ENCODE measurements at regions not wholly inside any gene's neighbourhood (a gene's known extent, or its start where the extent isn't known, plus 50 kb on each side); places are given as distances from the start of the nearest gene placed in this dataset.

DNA sequence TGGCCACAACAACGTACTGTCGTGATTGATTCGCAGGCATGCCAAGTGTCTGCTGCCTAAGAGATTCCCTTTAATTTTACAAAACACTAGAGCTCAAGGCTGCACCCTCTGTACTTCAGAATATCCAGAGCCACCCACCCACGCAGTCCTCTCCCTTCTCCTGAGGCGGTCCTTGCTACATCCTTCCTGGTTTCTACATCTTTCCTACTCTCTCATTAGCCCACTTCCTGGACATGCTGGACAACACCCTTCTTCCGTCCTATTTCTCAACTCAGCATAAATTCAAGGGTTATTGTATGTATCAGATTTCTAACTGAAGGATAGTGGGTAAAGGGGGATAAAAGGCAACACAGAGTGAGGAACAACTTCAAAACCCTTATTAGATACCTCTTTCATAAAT lies 148.4 kb upstream of the MAP3K1 start:
- TF ChIP-seq, protein P1, sequence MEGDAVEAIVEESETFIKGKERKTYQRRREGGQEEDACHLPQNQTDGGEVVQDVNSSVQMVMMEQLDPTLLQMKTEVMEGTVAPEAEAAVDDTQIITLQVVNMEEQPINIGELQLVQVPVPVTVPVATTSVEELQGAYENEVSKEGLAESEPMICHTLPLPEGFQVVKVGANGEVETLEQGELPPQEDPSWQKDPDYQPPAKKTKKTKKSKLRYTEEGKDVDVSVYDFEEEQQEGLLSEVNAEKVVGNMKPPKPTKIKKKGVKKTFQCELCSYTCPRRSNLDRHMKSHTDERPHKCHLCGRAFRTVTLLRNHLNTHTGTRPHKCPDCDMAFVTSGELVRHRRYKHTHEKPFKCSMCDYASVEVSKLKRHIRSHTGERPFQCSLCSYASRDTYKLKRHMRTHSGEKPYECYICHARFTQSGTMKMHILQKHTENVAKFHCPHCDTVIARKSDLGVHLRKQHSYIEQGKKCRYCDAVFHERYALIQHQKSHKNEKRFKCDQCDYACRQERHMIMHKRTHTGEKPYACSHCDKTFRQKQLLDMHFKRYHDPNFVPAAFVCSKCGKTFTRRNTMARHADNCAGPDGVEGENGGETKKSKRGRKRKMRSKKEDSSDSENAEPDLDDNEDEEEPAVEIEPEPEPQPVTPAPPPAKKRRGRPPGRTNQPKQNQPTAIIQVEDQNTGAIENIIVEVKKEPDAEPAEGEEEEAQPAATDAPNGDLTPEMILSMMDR (conservative IDR thresholded peaks at IDR 0.05 in 1 of 2, IDR thresholded peaks at IDR 0.05 in 1 of 2; ENCODE audit: extremely low read depth in 1 of 2, insufficient read depth in 1 of 2, low read depth in 1 of 2, low read length in 2 of 2): no peak
- no peak for TF ChIP-seq EZH2 (IDR thresholded peaks at IDR 0.05; ENCODE audit: borderline replicate concordance, low read length)

All from mammary epithelial cell (primary cell).